NT2/D1 (cell line): ENCODE measurements at regions not wholly inside any gene's neighbourhood (a gene's known extent, or its start where the extent isn't known, plus 50 kb on each side); places are given as distances from the start of the nearest gene placed in this dataset.

Source experiments
- YY1 ChIP-seq: IDR thresholded peaks from 2 replicates; pipeline ENCODE4 v1.6.1; 2011; ENCODE audit not compliant: insufficient read length, insufficient read depth
- ZNF274 ChIP-seq: IDR thresholded peaks from 2 replicates; pipeline ENCODE4 v1.6.1; 2011; ENCODE audit warnings: mild to moderate bottlenecking, low read depth, low read length

- TF ChIP-seq YY1 (no peak), ZNF274 (no peak)
Measured at GRCh38 chr15:87490666-87491065, 765.9 kb downstream of the NTRK3 start.
